Keratinocyte (primary cell): ENCODE measurements at regions not wholly inside any gene's neighbourhood (a gene's known extent, or its start where the extent isn't known, plus 50 kb on each side); places are given as distances from the start of the nearest gene placed in this dataset.

Experiments
- DNase-seq: peaks from one replicate; pipeline ENCODE4 v3.0.0-alpha.2; 2011; ENCODE audit warnings: low read depth, missing footprints, low spot score
- FAIRE-seq: peaks from 2 replicates; lab custom pipeline; 2011; peaks lifted over from hg19 to GRCh38; lab: Jason Lieb, UNC
- H2AFZ ChIP-seq: 2 replicates; pipeline ENCODE4 v1.6.0; 2012; ENCODE audit warnings: low read length, control low read depth, inconsistent platforms; ENCODE audit not compliant: control insufficient read depth
- H3K27ac ChIP-seq: 2 replicates; pipeline ENCODE4 v1.5.1; 2011; ENCODE audit warnings: low read length; ENCODE audit not compliant: control insufficient read depth, insufficient read depth
- H3K27me3 ChIP-seq: 3 replicates; pipeline ENCODE4 v1.6.0; 2011; ENCODE audit warnings: low read length; ENCODE audit not compliant: control insufficient read depth, insufficient read depth; ENCODE audit errors: extremely low read depth
- H3K36me3 ChIP-seq, 2 experiments: 2 replicates in 1 of 2; 3 replicates in 1 of 2; pipeline ENCODE4 v1.5.1; 2011; ENCODE audit warnings: low read length in 2 of 2, mild to moderate bottlenecking in 1 of 2; ENCODE audit not compliant: control insufficient read depth in 2 of 2, insufficient read depth in 2 of 2; ENCODE audit errors: extremely low read depth in 1 of 2
- H3K4me1 ChIP-seq: 3 replicates; pipeline ENCODE4 v1.5.1; 2011; ENCODE audit warnings: low read length; ENCODE audit not compliant: control insufficient read depth, insufficient read depth; ENCODE audit errors: extremely low read depth
- H3K4me2 ChIP-seq: 3 replicates; pipeline ENCODE4 v1.6.0; 2011; ENCODE audit warnings: low read depth, low read length; ENCODE audit not compliant: control insufficient read depth, insufficient read depth; ENCODE audit errors: extremely low read depth
- H3K4me3 ChIP-seq, 3 experiments: fragments of 200-600 bp in 1 of 3; sonication (generic) in 1 of 3; 2 replicates in 2 of 3; 3 replicates in 1 of 3; pipeline ENCODE4 v1.5.1; 2011 to 2016; ENCODE audit warnings: low read length in 3 of 3, mild to moderate bottlenecking in 3 of 3, control low read depth in 2 of 3, inconsistent platforms in 1 of 3, low read depth in 1 of 3, mixed read lengths in 1 of 3, mixed run types in 1 of 3, moderate library complexity in 1 of 3; ENCODE audit not compliant: control insufficient read depth in 2 of 3, insufficient read depth in 2 of 3; ENCODE audit errors: extremely low read depth in 1 of 3
- H3K79me2 ChIP-seq: 2 replicates; pipeline ENCODE4 v1.6.0; 2012; ENCODE audit warnings: low read length; ENCODE audit not compliant: control insufficient read depth, insufficient read depth
- H3K9ac ChIP-seq: 3 replicates; pipeline ENCODE4 v1.6.0; 2011; ENCODE audit warnings: low read length; ENCODE audit not compliant: control insufficient read depth, insufficient read depth; ENCODE audit errors: extremely low read depth
- H3K9me1 ChIP-seq: 3 replicates; pipeline ENCODE4 v1.6.0; 2011; ENCODE audit warnings: low read length; ENCODE audit not compliant: control insufficient read depth, insufficient read depth; ENCODE audit errors: extremely low read depth
- H3K9me3 ChIP-seq: 2 replicates; pipeline ENCODE4 v1.5.1; 2012; ENCODE audit warnings: low read depth, low read length; ENCODE audit not compliant: control insufficient read depth
- H4K20me1 ChIP-seq: 3 replicates; pipeline ENCODE4 v1.6.0; 2011; ENCODE audit warnings: low read length; ENCODE audit not compliant: control insufficient read depth, insufficient read depth; ENCODE audit errors: extremely low read depth
- EZH2 ChIP-seq: IDR thresholded peaks from one replicate; pipeline ENCODE4 v1.6.1; 2012; ENCODE audit warnings: inconsistent platforms, mild to moderate bottlenecking, low read length, moderate library complexity
- dilution Hi-C: fragments of 300-500 bp; cut with MboI; formaldehyde crosslinking; loops from one replicate; pipeline ENCODE4 v1.7.0; 2020; ENCODE audit warnings: low sequenced_read_pairs; ENCODE audit not compliant: extremely low pct_ligation_motif_present
- TF ChIP-seq, protein P1 (sequence below), 3 experiments: IDR thresholded peaks in 1 of 3; conservative IDR thresholded peaks in 1 of 3; optimal IDR thresholded peaks in 1 of 3; 2 replicates in 2 of 3; 3 replicates in 1 of 3; pipeline versions ENCODE3 to v1.5.1; 2011; ENCODE audit warnings: low read length in 3 of 3, mild to moderate bottlenecking in 3 of 3, moderate library complexity in 2 of 3, control low read depth in 1 of 3, inconsistent platforms in 1 of 3; ENCODE audit not compliant: insufficient read depth in 2 of 3; ENCODE audit errors: extremely low read depth in 1 of 3

GRCh38 chr9:109872901-109873300 lies 92.9 kb downstream of the PALM2AKAP2 start:
- Histone ChIP-seq H3K9ac (no peak overlapping the region), H3K27me3 (no peaks in the 10 kb centered on the region), H3K4me2 (no peak overlapping the region), H3K4me1 (no peaks in the 10 kb centered on the region), H3K4me3 (no peak overlapping the region), H3K9me3 (no peaks in the 10 kb centered on the region), H4K20me1 (no peaks in the 10 kb centered on the region), H3K36me3 (no peaks in the 10 kb centered on the region), H3K27ac (no peak overlapping the region), H3K79me2 (no peaks in the 10 kb centered on the region), H2AFZ (no peak overlapping the region), H3K9me1 (no peaks in the 10 kb centered on the region)
- dilution Hi-C loops, result no loop called here
- no peak for TF ChIP-seq EZH2
- TF ChIP-seq, protein P1, sequence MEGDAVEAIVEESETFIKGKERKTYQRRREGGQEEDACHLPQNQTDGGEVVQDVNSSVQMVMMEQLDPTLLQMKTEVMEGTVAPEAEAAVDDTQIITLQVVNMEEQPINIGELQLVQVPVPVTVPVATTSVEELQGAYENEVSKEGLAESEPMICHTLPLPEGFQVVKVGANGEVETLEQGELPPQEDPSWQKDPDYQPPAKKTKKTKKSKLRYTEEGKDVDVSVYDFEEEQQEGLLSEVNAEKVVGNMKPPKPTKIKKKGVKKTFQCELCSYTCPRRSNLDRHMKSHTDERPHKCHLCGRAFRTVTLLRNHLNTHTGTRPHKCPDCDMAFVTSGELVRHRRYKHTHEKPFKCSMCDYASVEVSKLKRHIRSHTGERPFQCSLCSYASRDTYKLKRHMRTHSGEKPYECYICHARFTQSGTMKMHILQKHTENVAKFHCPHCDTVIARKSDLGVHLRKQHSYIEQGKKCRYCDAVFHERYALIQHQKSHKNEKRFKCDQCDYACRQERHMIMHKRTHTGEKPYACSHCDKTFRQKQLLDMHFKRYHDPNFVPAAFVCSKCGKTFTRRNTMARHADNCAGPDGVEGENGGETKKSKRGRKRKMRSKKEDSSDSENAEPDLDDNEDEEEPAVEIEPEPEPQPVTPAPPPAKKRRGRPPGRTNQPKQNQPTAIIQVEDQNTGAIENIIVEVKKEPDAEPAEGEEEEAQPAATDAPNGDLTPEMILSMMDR (optimal IDR thresholded peaks at IDR 0.05 in 1 of 3, IDR thresholded peaks at IDR 0.05 in 1 of 3, conservative IDR thresholded peaks at IDR 0.05 in 1 of 3; ENCODE audit: extremely low read depth in 1 of 3, insufficient read depth in 2 of 3, low read length in 3 of 3), result no peak
- no peak for DNase-seq
- no peak for FAIRE-seq

- FAIRE-seq (no peak), DNase-seq (no peak)
- H3K4me3 ChIP-seq, result no peak overlapping the region
- H3K36me3 ChIP-seq, result no peaks in the 10 kb centered on the region
- no peak overlapping the region for H2AFZ ChIP-seq
- no peaks in the 10 kb centered on the region for H3K9me1 ChIP-seq
- H3K79me2 ChIP-seq, result no peaks in the 10 kb centered on the region
- no peaks in the 10 kb centered on the region for H3K27me3 ChIP-seq
- H4K20me1 ChIP-seq, result no peaks in the 10 kb centered on the region
- no peaks in the 10 kb centered on the region for H3K9me3 ChIP-seq
- dilution Hi-C loops, result no loop called here
- no peaks in the 10 kb centered on the region for H3K4me1 ChIP-seq
- no peak overlapping the region for H3K27ac ChIP-seq
- no peak overlapping the region for H3K9ac ChIP-seq
- TF ChIP-seq, protein P1 (optimal IDR thresholded peaks at IDR 0.05 in 1 of 3, IDR thresholded peaks at IDR 0.05 in 1 of 3, conservative IDR thresholded peaks at IDR 0.05 in 1 of 3; ENCODE audit: extremely low read depth in 1 of 3, insufficient read depth in 2 of 3, low read length in 3 of 3), result no peak
- TF ChIP-seq EZH2, result no peak
- H3K4me2 ChIP-seq, result no peak overlapping the region
These were observed 95.6 kb downstream of the PALM2AKAP2 start for GRCh38 chr9:109875495-109876129.
